ENCODE measurements at regions not wholly inside any gene's neighbourhood (a gene's known extent, or its start where the extent isn't known, plus 50 kb on each side); places are given as distances from the start of the nearest gene placed in this dataset.
"Not testable (repeated sequence)": the region's sequence is repeated elsewhere in the genome, so short reads cannot be mapped to it uniquely, and the experiment has no call there.

GRCh38 chr4:151485541-151486131 lies 76.7 kb downstream of the FHIP1A start:
- H3K27ac Mint-ChIP-seq: no peak overlapping the region
- H3K4me3 Mint-ChIP-seq: no peak overlapping the region

GRCh38 chr4:151486168-151486567 lies 77.2 kb downstream of the FHIP1A start:
- H3K27ac Mint-ChIP-seq: no peak overlapping the region
- no peak for ATAC-seq
- H3K36me3 Mint-ChIP-seq (ENCODE audit: low read depth): no peaks in the 10 kb centered on the region
- H3K4me3 Mint-ChIP-seq: no peak overlapping the region
- H3K27me3 Mint-ChIP-seq: no peaks in the 10 kb centered on the region
- DNase-seq: no peak
- no peaks in the 10 kb centered on the region for H3K4me1 Mint-ChIP-seq
- H3K9me3 ChIP-seq (ENCODE audit: control insufficient read depth, low read length, poor library complexity, severe bottlenecking): no peaks in the 10 kb centered on the region

More at GRCh38 chr4:151485541-151486131, 76.7 kb downstream of the FHIP1A start:
- no peaks in the 10 kb centered on the region for H3K27me3 Mint-ChIP-seq
- no peaks in the 10 kb centered on the region for H3K4me1 Mint-ChIP-seq
- no peaks in the 10 kb centered on the region for H3K9me3 ChIP-seq (ENCODE audit: control insufficient read depth, low read length, poor library complexity, severe bottlenecking)
- DNase-seq: no peak
- no peaks in the 10 kb centered on the region for H3K36me3 Mint-ChIP-seq (ENCODE audit: low read depth)
- ATAC-seq: no peak

GRCh38 chr4:151488968-151489367 lies 80.0 kb downstream of the FHIP1A start:
- no peak for ATAC-seq
- no peak overlapping the region for H3K27ac Mint-ChIP-seq
- no peak for DNase-seq
- no peaks in the 10 kb centered on the region for H3K4me1 Mint-ChIP-seq
- H3K9me3 ChIP-seq (ENCODE audit: control insufficient read depth, low read length, poor library complexity, severe bottlenecking): no peaks in the 10 kb centered on the region
- peaks cover 2% of the 10 kb centered on the region for H3K36me3 Mint-ChIP-seq (ENCODE audit: low read depth)
- no peaks in the 10 kb centered on the region for H3K27me3 Mint-ChIP-seq
- no peak overlapping the region for H3K4me3 Mint-ChIP-seq

- DNase-seq (no peak), ATAC-seq (no peak)
- no peak overlapping the region for H3K27ac Mint-ChIP-seq
- H3K4me1 Mint-ChIP-seq: no peaks in the 10 kb centered on the region
- no peaks in the 10 kb centered on the region for H3K27me3 Mint-ChIP-seq
- H3K9me3 ChIP-seq (ENCODE audit: control insufficient read depth, low read length, poor library complexity, severe bottlenecking): no peaks in the 10 kb centered on the region
- H3K4me3 Mint-ChIP-seq: no peak overlapping the region
- peaks cover 2% of the 10 kb centered on the region for H3K36me3 Mint-ChIP-seq (ENCODE audit: low read depth)
These were observed 80.7 kb downstream of the FHIP1A start for GRCh38 chr4:151489462-151490203.

- not testable (repeated sequence) for ATAC-seq; H3K27me3 Mint-ChIP-seq; DNase-seq; H3K36me3 Mint-ChIP-seq (ENCODE audit: low read depth); H3K9me3 ChIP-seq (ENCODE audit: control insufficient read depth, low read length, poor library complexity, severe bottlenecking); H3K4me1 Mint-ChIP-seq; H3K4me3 Mint-ChIP-seq; H3K27ac Mint-ChIP-seq
These were observed 86.6 kb downstream of the FHIP1A start for GRCh38 chr4:151495612-151496011.

- ATAC-seq; H3K4me3 Mint-ChIP-seq; H3K36me3 Mint-ChIP-seq (ENCODE audit: low read depth); H3K27ac Mint-ChIP-seq; H3K27me3 Mint-ChIP-seq; DNase-seq; H3K9me3 ChIP-seq (ENCODE audit: control insufficient read depth, low read length, poor library complexity, severe bottlenecking); H3K4me1 Mint-ChIP-seq: not testable (repeated sequence)
These were observed 102.6 kb downstream of the FHIP1A start for GRCh38 chr4:151511548-151511947.

GRCh38 chr4:151517896-151518295 lies 108.9 kb downstream of the FHIP1A start:
- Mint-ChIP-seq H3K4me1 (no peaks in the 10 kb centered on the region), H3K4me3 (no peak overlapping the region), H3K36me3 (ENCODE audit: low read depth) (no peaks in the 10 kb centered on the region), H3K27me3 (peaks cover 10% of the 10 kb centered on the region), H3K27ac (no peak overlapping the region)
- ATAC-seq (no peak), DNase-seq (no peak)
- no peaks in the 10 kb centered on the region for H3K9me3 ChIP-seq (ENCODE audit: control insufficient read depth, low read length, poor library complexity, severe bottlenecking)

- Mint-ChIP-seq H3K27me3 (peaks cover 11% of the 10 kb centered on the region), H3K4me3 (no peak overlapping the region), H3K27ac (no peak overlapping the region), H3K36me3 (ENCODE audit: low read depth) (no peaks in the 10 kb centered on the region), H3K4me1 (no peaks in the 10 kb centered on the region)
- no peaks in the 10 kb centered on the region for H3K9me3 ChIP-seq (ENCODE audit: control insufficient read depth, low read length, poor library complexity, severe bottlenecking)
- no peak for DNase-seq
- ATAC-seq: no peak
These were observed 109.4 kb downstream of the FHIP1A start for GRCh38 chr4:151518359-151518758.

GRCh38 chr4:151519728-151520415 lies 110.9 kb downstream of the FHIP1A start:
- no peaks in the 10 kb centered on the region for H3K9me3 ChIP-seq (ENCODE audit: control insufficient read depth, low read length, poor library complexity, severe bottlenecking)
- DNase-seq (no peak), ATAC-seq (no peak)
- H3K4me1 Mint-ChIP-seq: peaks cover 5% of the 10 kb centered on the region
- no peak overlapping the region for H3K27ac Mint-ChIP-seq
- no peaks in the 10 kb centered on the region for H3K36me3 Mint-ChIP-seq (ENCODE audit: low read depth)
- H3K4me3 Mint-ChIP-seq: no peak overlapping the region
- H3K27me3 Mint-ChIP-seq: peaks cover 16% of the 10 kb centered on the region

- H3K9me3 ChIP-seq (ENCODE audit: control insufficient read depth, low read length, poor library complexity, severe bottlenecking): no peaks in the 10 kb centered on the region
- no peak overlapping the region for H3K27ac Mint-ChIP-seq
- H3K4me1 Mint-ChIP-seq: peaks cover 5% of the 10 kb centered on the region
- no peak for DNase-seq
- H3K4me3 Mint-ChIP-seq: no peak overlapping the region
- ATAC-seq: no peak
- H3K27me3 Mint-ChIP-seq: peaks cover 16% of the 10 kb centered on the region
- no peaks in the 10 kb centered on the region for H3K36me3 Mint-ChIP-seq (ENCODE audit: low read depth)
These were observed 114.0 kb downstream of the FHIP1A start for GRCh38 chr4:151522866-151523519.

GRCh38 chr4:151524610-151525009 lies 115.6 kb downstream of the FHIP1A start:
- Mint-ChIP-seq H3K4me3 (no peak overlapping the region), H3K27me3 (peaks cover 16% of the 10 kb centered on the region), H3K36me3 (ENCODE audit: low read depth) (no peaks in the 10 kb centered on the region), H3K4me1 (peaks cover 5% of the 10 kb centered on the region), H3K27ac (no peak overlapping the region)
- ATAC-seq (no peak), DNase-seq (no peak)
- no peaks in the 10 kb centered on the region for H3K9me3 ChIP-seq (ENCODE audit: control insufficient read depth, low read length, poor library complexity, severe bottlenecking)

GRCh38 chr4:151526489-151526888 lies 117.5 kb downstream of the FHIP1A start:
- H3K36me3 Mint-ChIP-seq (ENCODE audit: low read depth): not testable (repeated sequence)

GRCh38 chr4:151527699-151528098 lies 118.7 kb downstream of the FHIP1A start:
- no peak for DNase-seq
- Mint-ChIP-seq H3K36me3 (ENCODE audit: low read depth) (no peaks in the 10 kb centered on the region), H3K27ac (no peak overlapping the region), H3K27me3 (peaks cover 8% of the 10 kb centered on the region), H3K4me3 (no peak overlapping the region), H3K4me1 (peaks cover 5% of the 10 kb centered on the region)
- H3K9me3 ChIP-seq (ENCODE audit: control insufficient read depth, low read length, poor library complexity, severe bottlenecking): no peaks in the 10 kb centered on the region
- no peak for ATAC-seq

More at GRCh38 chr4:151526489-151526888, 117.5 kb downstream of the FHIP1A start:
- H3K9me3 ChIP-seq (ENCODE audit: control insufficient read depth, low read length, poor library complexity, severe bottlenecking); H3K4me3 Mint-ChIP-seq; H3K27ac Mint-ChIP-seq; DNase-seq; H3K4me1 Mint-ChIP-seq; ATAC-seq: not testable (repeated sequence)
- H3K27me3 Mint-ChIP-seq: peaks cover 16% of the 10 kb centered on the region

All from T-helper 17 cell (primary cell).